ENCODE measurements at regions not wholly inside any gene's neighbourhood (a gene's known extent, or its start where the extent isn't known, plus 50 kb on each side); places are given as distances from the start of the nearest gene placed in this dataset.

- Histone ChIP-seq H3K27ac (no peak overlapping the region), H3K9me3 (peaks cover 0 to 9% of the 10 kb centered on the region in 2 donors), H3K4me3 (no peak overlapping the region), H3K27me3 (peaks cover 0 to 7% of the 10 kb centered on the region in 2 donors), H3K36me3 (no peaks in the 10 kb centered on the region), H3K4me1 (no peaks in the 10 kb centered on the region)
- TF ChIP-seq POLR2AphosphoS5 (IDR thresholded peaks at IDR 0.05) (no peak), POLR2A (IDR thresholded peaks at IDR 0.05) (no peak), CTCF (IDR thresholded peaks at IDR 0.05) (no peak)
- intact Hi-C loops (cut with DNase I; ENCODE audit: low total_unique reads) = no loop called here
- no peak for DNase-seq (ENCODE audit: low spot score in 2 of 2)
Observed at GRCh38 chr14:97366400-97366799, 569.2 kb downstream of the VRK1 start.

GRCh38 chr14:97367278-97367677, 570.1 kb downstream of the VRK1 start:
- no peak overlapping the region for H3K4me3 ChIP-seq
- intact Hi-C loops (cut with DNase I; ENCODE audit: low total_unique reads) = no loop called here
- H3K4me1 ChIP-seq = no peaks in the 10 kb centered on the region
- H3K9me3 ChIP-seq = peaks cover 0 to 9% of the 10 kb centered on the region in 2 donors
- H3K36me3 ChIP-seq = no peaks in the 10 kb centered on the region
- H3K27ac ChIP-seq = no peak overlapping the region
- H3K27me3 ChIP-seq = peaks cover 0 to 7% of the 10 kb centered on the region in 2 donors
- no peak for TF ChIP-seq POLR2AphosphoS5 (IDR thresholded peaks at IDR 0.05)
- no peak for TF ChIP-seq CTCF (IDR thresholded peaks at IDR 0.05)
- no peak for TF ChIP-seq POLR2A (IDR thresholded peaks at IDR 0.05)
- no peak for DNase-seq (ENCODE audit: low spot score in 2 of 2)

GRCh38 chr14:97368049-97368448, 570.9 kb downstream of the VRK1 start:
- Histone ChIP-seq H3K4me3 (no peak overlapping the region), H3K4me1 (no peaks in the 10 kb centered on the region), H3K36me3 (no peaks in the 10 kb centered on the region), H3K27ac (no peak overlapping the region), H3K27me3 (peaks cover 0 to 7% of the 10 kb centered on the region in 2 donors), H3K9me3 (peaks cover 0 to 9% of the 10 kb centered on the region in 2 donors)
- DNase-seq (ENCODE audit: low spot score in 2 of 2) = no peak
- TF ChIP-seq POLR2AphosphoS5 (IDR thresholded peaks at IDR 0.05) = no peak
- TF ChIP-seq CTCF (IDR thresholded peaks at IDR 0.05) = no peak
- no peak for TF ChIP-seq POLR2A (IDR thresholded peaks at IDR 0.05)
- intact Hi-C loops (cut with DNase I; ENCODE audit: low total_unique reads) = no loop called here

- Histone ChIP-seq H3K4me3 (no peak overlapping the region), H3K27ac (no peak overlapping the region), H3K36me3 (no peaks in the 10 kb centered on the region), H3K27me3 (peaks cover 0 to 7% of the 10 kb centered on the region in 2 donors), H3K9me3 (peaks cover 0 to 9% of the 10 kb centered on the region in 2 donors), H3K4me1 (no peaks in the 10 kb centered on the region)
- TF ChIP-seq CTCF (IDR thresholded peaks at IDR 0.05) (no peak), POLR2AphosphoS5 (IDR thresholded peaks at IDR 0.05) (no peak)
- no peak for DNase-seq (ENCODE audit: low spot score in 2 of 2)
- intact Hi-C loops (cut with DNase I; ENCODE audit: low total_unique reads) = no loop called here
Observed at GRCh38 chr14:97368900-97369564, 571.9 kb downstream of the VRK1 start.

GRCh38 chr14:97369901-97370300, 572.7 kb downstream of the VRK1 start:
- no peak for DNase-seq (ENCODE audit: low spot score in 2 of 2)
- H3K36me3 ChIP-seq = no peaks in the 10 kb centered on the region
- H3K4me3 ChIP-seq = no peak overlapping the region
- peaks cover 0 to 9% of the 10 kb centered on the region in 2 donors for H3K9me3 ChIP-seq
- TF ChIP-seq CTCF (IDR thresholded peaks at IDR 0.05) (no peak), POLR2A (IDR thresholded peaks at IDR 0.05) (no peak)
- no peaks in the 10 kb centered on the region for H3K4me1 ChIP-seq
- intact Hi-C loops (cut with DNase I; ENCODE audit: low total_unique reads) = no loop called here
- no peak overlapping the region for H3K27ac ChIP-seq
- peaks cover 0 to 7% of the 10 kb centered on the region in 2 donors for H3K27me3 ChIP-seq

All from breast epithelium (tissue), 4 donors.